LHCN-M2 (cell line): ENCODE measurements at regions not wholly inside any gene's neighbourhood (a gene's known extent, or its start where the extent isn't known, plus 50 kb on each side); places are given as distances from the start of the nearest gene placed in this dataset.
"Not testable (repeated sequence)": the region's sequence is repeated elsewhere in the genome, so short reads cannot be mapped to it uniquely, and the experiment has no call there.

Source experiments
- DNase-seq: peaks from one replicate; pipeline ENCODE4 v3.0.0-alpha.2; 2012; ENCODE audit warnings: low read depth

- no peak for DNase-seq
Observed at GRCh38 chr9:7545371-7546165, 254.0 kb downstream of the DMAC1 start.

DNA sequence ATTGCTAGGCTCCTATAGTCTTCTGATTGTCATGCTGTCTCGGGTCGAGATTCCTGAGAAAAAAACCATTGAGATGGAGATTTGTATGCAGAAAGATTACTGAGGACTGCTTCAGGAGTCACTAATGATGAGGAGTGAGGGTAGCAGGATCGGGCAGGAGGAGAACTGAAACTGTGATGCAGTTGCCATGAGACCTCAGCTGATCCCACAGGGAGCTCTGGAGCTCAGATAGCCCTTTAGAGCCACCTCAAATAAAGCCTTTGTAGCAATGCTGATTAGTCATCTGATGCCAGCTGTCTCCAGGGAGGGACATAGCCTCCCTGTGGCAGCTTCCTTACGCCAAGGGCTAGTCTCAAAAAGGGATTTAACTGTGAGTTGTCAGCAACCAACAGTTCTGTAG is 256.9 kb downstream of the DMAC1 start:
- DNase-seq, result no peak

GRCh38 chr9:7542126-7542525 is 257.5 kb downstream of the DMAC1 start:
- no peak for DNase-seq

- DNase-seq, result peak; percentile 14
Observed at GRCh38 chr9:7536310-7536939, 263.2 kb downstream of the DMAC1 start.

- no peak for DNase-seq
Observed at GRCh38 chr9:7534211-7534935, 265.2 kb downstream of the DMAC1 start.

DNA sequence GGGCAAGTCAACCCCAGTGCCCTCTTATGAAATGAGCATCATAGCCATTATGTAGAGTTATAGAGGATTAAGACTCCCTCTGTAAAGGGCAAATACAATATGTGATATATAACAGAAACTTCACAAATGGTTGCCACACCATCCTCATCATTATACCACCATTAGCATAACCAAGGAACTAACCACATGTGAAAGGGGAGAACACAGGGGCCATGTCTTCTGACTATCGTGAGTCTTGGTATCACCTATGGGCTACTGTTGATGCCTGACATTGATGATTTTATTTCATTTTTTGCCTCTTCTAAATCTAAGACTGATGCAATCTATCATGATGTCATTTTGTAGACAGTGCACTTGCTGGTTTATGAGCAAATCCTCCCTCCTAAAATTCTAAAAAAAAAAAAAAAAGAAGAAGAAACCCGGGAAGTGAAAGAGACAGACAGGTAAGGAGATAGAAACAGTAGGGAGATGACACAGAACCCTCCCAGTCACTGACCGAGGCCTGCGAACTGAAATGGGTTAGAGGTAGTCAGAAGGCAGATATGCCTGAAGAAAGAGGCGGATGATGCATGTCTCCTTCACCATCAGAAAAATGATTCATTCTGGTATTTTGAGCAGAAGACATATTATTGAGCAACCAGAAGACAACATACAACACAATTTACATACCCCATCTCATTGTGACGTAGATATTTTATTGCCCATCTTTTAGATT is 266.0 kb downstream of the DMAC1 start:
- no peak for DNase-seq

GRCh38 chr9:7523426-7524043 is 276.0 kb downstream of the DMAC1 start:
- no peak for DNase-seq

DNA sequence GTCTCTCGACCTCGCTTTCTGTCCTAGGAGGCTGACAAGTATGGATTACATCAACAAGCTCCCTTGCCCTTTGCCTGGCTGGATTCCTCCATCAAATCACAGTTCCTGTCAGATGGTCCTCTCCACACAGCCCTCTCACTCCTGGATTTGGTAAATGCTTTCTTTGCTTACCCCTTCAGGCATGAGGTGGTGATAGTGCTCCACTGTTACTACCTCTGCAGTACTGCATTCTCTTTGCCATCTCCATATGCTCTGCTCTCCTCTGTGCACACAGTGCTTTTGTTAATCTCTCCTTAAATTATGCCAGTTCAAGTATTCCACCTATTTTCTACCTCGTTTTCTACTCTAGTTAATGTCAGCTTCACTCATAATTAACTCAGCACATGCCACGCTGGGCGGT is 279.2 kb downstream of the DMAC1 start:
- no peak for DNase-seq

- DNase-seq, result no peak
Observed at GRCh38 chr9:7516376-7516775, 283.2 kb downstream of the DMAC1 start.

DNA sequence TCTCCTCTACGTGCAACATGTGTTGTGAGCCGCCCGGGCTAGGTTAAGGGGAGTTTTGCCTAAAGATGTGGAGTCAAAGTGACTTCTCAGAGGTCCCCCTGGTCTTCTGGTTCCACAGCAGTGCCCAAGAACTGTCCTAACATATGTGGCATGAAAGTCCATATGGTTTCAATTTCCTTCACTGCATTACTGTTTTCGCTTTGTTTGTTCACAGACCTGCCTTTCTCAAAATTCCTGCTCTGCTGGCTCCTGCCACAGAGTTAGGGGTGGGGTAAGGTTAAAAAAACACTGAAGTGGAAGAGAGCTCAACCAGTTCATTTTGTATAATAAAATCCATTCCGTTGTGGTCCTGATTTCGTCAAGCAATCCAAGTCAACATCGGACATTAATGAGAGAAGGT is 289.4 kb downstream of the DMAC1 start:
- no peak for DNase-seq

DNA sequence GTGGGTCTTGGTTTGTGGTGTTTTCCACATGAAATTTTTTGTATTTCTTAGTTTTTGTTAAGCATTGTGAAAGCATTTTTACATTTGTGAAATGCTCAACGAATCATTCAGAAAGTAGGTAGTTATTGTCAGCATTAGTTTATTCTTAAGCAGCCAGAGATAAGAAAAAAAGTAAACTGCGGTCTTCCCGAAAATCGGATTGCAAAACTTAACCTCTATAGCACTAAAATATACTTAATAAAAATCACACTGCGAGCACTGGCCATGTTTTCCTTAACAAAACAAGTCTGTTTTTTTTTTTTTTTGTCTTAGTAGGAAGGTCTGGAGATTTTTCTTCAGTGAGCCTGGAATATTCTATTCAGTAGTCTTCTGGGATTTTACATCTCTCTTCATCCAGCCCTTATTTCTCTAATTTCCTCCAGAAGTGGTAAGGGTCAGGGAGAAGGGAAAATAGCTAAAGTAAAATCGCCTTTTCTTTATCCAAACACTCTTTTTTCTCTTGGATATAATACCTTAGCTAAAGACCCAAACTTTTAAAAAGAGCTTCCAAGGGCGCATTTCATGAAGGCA is 289.9 kb downstream of the DMAC1 start:
- DNase-seq, result no peak

DNA sequence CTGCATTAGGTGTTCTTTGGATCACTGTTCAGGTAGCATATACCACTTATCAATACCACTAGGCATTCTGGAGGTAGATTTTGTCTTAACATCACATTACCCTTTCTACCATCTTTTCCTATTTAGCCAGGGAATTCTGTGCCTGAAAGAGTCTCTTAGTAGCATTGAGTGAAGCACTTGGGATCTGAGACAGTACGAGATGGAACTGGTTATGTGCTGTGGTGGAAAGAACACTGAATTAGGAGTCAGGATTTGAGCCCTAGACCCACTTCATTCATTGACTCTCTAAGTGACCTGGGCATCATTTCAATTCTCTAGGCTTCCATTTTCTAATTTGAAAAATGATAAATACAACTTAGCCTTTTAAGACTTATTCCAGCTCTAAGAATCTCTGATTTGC is 291.1 kb downstream of the DMAC1 start:
- DNase-seq, result no peak

GRCh38 chr9:7507566-7508270 is 291.9 kb downstream of the DMAC1 start:
- DNase-seq, result no peak

DNA sequence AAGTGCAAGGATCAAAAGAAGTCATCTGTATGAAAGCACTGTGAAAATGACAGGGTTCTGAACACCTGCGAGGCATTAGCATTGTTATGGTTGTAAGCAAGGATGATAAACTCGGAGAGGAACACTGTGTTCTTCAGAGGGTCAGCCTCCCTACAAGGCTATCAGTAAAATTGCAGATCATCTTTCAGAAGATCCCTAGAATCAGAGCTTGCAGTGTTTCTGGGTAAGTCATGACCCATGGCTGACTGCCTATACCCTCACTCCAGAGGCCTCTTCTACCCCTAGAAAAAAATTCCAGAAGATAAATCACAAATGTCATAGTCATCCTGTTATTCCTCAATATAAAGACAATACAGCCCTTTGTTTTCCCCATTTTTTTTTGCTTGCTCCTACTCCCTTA is 292.6 kb downstream of the DMAC1 start:
- no peak for DNase-seq

DNA sequence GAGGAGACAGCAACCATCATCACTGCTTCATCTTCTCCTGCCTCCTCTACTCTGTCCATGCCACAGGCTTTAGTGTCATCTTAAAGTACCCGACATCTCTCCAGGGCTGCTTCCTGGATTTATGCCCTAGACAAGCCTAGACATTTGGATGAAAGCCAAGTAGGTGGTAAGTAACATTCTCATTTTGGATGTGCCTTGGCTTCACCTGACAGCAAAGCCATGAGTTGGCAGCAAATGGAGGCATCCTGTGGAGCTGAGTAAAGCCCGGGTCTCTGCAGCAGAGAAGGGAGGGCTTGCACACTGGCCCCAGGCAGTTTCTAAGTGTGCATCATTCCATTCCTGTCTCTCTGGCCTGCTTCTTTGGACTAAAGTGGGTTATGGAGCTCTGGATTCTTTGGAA is 299.1 kb downstream of the DMAC1 start:
- DNase-seq, result no peak

- DNase-seq, result no peak
Observed at GRCh38 chr9:7491641-7492040, 307.9 kb downstream of the DMAC1 start.

- no peak for DNase-seq
Observed at GRCh38 chr9:7490317-7491108, 309.1 kb downstream of the DMAC1 start.

DNA sequence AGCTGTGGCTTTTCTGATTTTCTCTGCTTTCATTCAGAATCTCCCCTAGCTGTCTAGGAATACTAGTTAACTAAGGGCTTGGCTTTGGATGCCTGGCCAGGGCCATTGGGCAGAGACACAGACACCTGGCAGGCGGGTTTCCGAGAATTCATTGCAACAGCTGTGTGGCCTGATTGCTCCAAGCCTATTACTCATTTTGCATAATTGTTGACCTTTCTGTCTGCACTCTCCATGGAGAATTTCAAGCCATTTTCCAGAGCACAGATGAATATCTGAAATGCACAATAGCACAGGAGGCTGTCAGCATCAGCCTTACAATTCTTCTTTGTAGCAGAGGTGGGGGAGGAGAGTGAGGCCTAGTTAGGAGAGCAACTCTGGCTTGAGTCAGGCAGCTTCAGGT is 310.5 kb downstream of the DMAC1 start:
- no peak for DNase-seq

GRCh38 chr9:7484014-7484413 is 315.6 kb downstream of the DMAC1 start:
- DNase-seq, result not testable (repeated sequence)

DNA sequence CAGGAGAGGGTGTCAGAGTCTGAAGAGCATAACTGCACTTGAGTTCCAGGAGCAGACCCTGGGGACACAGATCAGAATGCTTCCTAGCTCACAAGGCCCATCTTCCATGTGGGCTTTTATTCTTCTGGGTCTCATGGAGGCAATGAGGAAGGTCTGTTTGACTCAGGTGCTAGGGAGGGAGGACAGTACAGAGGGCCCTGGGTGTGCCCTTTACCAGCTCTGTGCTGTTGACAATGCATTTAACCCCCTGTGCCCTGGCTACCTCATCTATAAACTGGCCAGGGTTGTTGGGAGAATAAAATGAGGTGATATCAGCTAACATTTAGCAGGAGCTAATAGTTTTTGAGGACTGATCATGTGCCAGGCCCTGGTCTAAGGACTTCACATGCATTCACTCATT is 318.0 kb downstream of the DMAC1 start:
- DNase-seq, result no peak
